Globus pallidus (tissue), 1 donor: ENCODE measurements at regions not wholly inside any gene's neighbourhood (a gene's known extent, or its start where the extent isn't known, plus 50 kb on each side); places are given as distances from the start of the nearest gene placed in this dataset.

Source experiments
- DNase-seq: peaks from one replicate; pipeline ENCODE4 v3.0.0-alpha.2; 2015; ENCODE audit warnings: low spot score

DNA sequence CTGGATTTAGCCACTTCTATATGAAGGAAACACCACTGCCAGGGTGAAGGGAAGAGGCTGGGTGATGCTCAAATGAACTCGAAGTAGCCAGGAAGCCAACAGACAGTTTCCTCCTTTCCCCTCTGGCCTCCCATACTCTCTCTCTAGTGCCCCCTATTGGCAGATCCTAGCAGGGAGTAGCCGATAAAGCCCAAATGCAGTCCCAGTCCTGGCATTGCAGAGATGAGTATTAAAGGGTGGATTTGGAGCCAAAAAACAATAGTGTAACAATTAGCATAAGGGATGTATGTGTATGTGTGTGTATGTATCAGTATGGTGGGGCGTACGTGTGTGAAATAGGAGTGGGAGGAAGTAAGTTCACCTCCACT lies 213.8 kb upstream of the LDB2 start:
- peak; percentile 24 for DNase-seq

DNA sequence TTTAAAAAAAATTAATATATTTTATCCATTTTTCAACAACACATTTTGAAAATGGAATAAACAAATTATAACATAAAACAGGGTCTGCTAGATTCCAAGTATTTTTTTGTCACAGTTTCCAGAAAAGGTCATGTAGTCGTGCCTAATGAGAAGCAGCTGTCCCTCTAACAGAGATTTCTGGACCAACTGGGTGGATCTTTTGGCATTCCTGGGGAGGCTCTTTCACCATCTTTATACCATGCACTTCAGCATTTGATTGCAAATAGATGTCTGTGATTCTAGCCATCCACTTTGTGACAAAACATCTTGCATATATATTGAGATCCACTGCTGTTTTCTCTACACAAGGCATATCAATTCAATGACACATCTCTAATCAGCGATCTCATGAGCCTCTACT lies 210.7 kb upstream of the LDB2 start:
- DNase-seq = no peak

GRCh38 chr4:17103231-17103630 lies 204.8 kb upstream of the LDB2 start:
- no peak for DNase-seq

- DNase-seq = no peak
Observed at GRCh38 chr4:17098996-17099395, 200.6 kb upstream of the LDB2 start.

DNA sequence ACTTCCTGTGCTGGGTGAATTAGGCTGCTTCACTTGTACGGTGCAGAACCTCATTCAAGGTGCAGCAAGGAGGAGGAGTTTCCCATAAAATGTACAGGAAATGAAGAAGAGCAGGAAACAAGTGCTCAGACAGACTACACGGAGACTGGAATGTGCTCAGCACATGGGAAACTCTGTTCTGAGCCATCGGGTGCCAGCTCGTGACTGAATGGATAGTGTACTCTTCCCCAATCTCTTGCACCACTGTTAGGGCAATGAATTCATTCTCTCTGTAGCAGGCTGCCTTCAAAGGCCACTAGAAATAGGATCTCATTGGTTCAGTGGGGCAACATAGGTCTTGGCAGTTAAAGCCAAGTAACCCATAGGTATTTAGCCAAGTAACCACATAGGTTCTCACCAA lies 200.0 kb upstream of the LDB2 start:
- no peak for DNase-seq

GRCh38 chr4:17097362-17097761 lies 198.9 kb upstream of the LDB2 start:
- no peak for DNase-seq

DNA sequence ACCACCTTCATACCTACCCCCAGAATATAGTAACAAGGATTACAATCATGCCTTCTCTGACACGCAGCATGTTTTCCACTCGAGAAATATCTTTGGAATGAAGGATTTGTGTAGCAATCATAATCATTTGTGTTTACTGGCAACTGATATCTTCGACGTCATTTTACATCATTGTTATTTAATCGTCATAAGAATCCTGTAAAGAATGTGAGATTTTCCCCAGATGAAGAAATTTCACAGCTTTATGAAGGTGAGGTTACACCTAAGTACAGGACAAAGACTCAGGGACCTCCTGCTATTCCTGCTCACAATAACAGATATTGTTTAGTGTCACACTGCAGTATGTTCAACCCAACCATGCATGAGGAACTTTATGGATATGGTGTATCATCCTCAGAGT lies 198.2 kb upstream of the LDB2 start:
- DNase-seq = no peak

DNA sequence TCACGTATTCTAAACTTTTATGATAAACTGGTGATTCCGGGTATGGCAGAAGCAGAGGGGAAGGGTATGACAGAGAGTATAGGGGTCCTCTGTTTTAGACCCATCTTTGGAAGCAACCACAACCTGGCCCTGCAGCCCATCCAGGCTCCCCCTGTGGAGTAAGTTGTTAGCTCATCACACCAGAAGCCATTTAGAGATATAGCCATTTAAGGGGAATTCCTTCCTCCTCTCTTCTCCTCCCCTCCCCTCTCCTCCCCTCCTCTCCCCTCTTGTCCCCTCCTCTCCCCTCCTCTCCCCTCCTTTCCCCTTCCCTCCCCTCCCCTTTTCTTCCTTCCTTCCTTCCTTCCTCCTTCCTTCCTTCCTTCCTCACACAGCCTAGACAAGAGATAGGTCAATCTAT lies 197.3 kb upstream of the LDB2 start:
- no peak for DNase-seq

GRCh38 chr4:17094876-17095210 lies 196.4 kb upstream of the LDB2 start:
- DNase-seq = no peak

GRCh38 chr4:17094159-17094875 lies 195.9 kb upstream of the LDB2 start:
- DNase-seq = no peak

DNA sequence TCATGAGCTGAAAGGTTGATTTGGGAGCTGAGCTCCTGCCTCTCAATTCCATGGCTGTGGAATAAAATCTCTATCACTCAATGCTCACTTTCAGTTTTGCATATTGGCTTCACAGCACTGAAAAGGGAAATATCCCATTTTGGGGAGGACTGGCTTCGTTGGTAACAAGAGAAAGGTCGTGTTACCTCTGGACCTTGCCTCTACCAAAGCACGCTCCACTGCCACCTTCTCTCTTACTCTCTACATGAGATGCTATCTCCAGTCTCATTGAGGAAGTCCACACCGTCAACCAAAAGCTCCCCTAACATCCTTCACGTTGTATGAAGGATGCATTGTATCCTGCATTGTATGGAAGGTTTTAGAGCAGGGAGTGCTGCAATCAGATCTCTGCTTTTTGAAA lies 195.0 kb upstream of the LDB2 start:
- no peak for DNase-seq

DNA sequence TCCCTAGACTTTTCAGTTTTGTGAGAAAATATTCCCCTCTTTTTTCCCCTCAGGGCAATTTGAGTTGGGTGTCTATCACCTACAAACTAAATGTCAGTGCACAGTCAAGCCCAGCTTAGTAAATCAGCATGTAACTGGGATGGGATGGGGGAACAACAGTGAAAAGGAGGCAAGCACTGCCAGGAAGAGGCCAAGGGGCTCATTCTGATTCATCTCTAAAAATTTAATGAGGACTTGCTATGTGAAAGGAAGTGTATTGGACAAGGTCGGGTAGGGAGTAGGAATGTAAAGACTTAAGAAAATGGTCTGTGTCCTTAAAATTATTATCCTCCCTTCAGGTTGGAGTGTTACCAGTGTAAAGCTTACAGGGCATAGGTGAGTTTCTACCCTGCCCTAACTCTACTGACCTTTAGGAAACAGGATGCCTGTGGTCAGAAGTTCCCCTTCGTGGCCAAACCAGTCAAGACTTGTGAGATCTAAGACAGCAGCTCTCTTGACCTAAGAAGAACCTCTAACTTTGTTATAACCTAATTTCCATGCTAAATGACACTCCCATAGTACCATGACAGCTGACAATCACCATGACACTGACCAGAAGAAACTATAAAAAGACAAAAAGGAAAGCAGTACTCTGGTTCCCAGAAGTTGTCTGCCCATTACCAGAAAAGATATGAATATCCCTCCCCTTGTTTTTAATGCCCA lies 194.4 kb upstream of the LDB2 start:
- no peak for DNase-seq

DNA sequence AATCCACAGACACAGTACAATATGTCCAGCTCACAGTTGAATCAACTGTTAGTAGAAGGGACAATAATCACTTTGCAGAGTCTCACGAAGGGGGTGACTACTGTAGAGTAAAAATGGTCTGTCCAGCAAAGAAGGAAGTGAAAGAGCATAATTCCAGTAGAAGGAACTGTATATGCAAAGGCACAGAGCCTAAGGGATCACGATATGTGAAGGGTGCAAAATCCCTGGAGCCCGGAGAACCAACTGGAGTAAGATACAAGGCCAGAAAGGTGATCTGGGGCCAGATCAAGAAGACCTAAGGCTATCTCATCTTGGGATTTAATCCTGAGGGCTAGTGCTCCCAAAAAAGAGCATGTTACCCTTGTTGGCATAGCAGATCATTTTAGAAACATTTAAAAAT lies 192.7 kb upstream of the LDB2 start:
- DNase-seq = no peak

- no peak for DNase-seq
Observed at GRCh38 chr4:17090063-17090462, 191.6 kb upstream of the LDB2 start.

DNA sequence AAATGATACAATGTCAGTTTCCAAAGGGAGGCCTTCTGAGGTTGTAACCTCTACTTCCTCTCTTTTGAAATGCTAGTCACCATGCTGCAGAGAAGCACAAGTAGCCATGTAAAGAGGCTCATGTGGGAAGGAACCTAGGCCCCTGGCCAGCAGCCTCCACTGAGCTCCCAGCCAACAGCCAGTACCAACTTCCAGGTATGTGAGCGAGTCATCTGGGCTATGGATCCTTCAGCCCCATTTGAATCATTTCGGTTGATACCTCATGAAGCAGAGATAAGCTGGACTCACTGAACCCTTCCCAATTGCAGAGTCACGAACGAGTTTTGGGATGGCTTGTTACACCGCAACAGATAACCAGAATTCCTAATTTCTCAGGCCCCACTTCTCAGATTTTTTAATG lies 187.0 kb upstream of the LDB2 start:
- no peak for DNase-seq

GRCh38 chr4:17082186-17082585 lies 183.7 kb upstream of the LDB2 start:
- DNase-seq = no peak

GRCh38 chr4:17081179-17081578 lies 182.7 kb upstream of the LDB2 start:
- no peak for DNase-seq

GRCh38 chr4:17077105-17077504 lies 178.7 kb upstream of the LDB2 start:
- DNase-seq = no peak

- DNase-seq = no peak
Observed at GRCh38 chr4:17072483-17072882, 174.0 kb upstream of the LDB2 start.

- no peak for DNase-seq
Observed at GRCh38 chr4:17068891-17069290, 170.4 kb upstream of the LDB2 start.

DNA sequence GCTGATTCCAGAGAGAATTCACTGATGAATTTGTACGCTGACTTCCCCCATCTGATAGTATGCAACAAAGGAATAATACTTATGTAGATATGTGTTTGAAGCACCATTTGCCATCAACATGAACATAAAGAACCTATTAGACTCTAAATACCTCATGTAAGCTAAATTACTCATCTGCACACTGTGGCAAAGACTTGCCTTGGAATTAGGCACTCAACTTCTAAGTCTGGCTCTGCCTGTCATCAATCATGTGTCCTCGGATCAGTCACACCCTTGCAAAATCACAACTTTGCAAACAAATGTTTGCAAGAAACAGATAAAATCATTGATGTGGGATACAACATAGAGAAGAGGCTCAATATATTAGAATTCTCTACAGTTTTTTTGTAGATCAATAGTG lies 169.9 kb upstream of the LDB2 start:
- DNase-seq = no peak

DNA sequence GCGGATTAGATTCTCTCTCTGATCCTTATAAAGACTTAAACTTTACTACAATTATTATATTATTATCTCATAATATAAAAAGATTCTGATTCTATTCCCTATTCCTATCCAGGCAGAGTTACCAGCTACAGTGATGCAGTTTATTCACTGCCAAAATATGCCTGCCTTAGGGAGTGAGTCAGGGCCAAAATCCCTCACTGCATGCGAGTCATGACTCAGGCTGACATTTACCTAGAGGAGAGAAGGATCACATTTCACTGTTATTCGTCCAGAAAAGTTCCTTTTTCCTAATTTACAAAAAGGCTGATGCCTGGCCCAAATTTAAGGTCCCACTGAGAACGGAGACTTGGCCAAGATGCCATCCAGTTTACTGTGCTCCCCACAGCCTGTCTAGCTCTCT lies 168.5 kb upstream of the LDB2 start:
- no peak for DNase-seq

- DNase-seq = no peak
Observed at GRCh38 chr4:17066236-17066635, 167.8 kb upstream of the LDB2 start.

- DNase-seq = no peak
Observed at GRCh38 chr4:17065821-17066220, 167.4 kb upstream of the LDB2 start.
